ENCODE measurements at regions not wholly inside any gene's neighbourhood (a gene's known extent, or its start where the extent isn't known, plus 50 kb on each side); places are given as distances from the start of the nearest gene placed in this dataset.
"Not testable (repeated sequence)": the region's sequence is repeated elsewhere in the genome, so short reads cannot be mapped to it uniquely, and the experiment has no call there.

DNA sequence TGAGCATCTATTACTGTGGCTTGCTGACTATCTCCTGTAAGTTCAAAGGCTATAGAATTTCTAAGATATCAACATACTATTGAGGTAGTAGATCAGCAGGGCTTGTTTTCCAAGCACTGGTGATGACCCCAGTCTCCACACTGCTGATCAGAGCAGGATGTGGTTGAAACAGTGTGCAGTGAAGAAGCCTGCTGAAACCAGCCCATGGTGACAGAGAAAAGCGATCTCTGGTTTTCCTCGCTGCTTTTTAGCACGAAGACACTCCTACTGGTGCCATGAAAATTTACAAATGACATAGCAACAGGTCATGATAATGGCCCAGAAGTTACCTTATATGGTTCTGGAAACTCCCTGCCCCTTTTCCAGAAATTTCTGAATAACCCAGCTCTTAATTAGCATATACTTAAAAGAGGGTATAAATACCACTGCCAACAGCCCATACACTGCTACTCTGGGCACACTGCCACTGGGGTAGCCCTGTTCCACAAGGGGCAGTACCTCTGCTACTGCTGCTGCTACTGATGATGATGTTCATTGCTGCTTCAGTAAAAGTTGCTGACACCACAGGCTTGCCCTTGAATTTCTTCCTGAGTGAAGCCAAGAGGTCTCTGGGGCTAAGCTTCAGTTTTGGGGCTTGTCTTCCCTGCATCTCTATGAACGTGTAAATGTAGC lies 1689.5 kb upstream of the PCDH10 start:
- DNase-seq (ENCODE audit: low spot score): peak; percentile 24

DNA sequence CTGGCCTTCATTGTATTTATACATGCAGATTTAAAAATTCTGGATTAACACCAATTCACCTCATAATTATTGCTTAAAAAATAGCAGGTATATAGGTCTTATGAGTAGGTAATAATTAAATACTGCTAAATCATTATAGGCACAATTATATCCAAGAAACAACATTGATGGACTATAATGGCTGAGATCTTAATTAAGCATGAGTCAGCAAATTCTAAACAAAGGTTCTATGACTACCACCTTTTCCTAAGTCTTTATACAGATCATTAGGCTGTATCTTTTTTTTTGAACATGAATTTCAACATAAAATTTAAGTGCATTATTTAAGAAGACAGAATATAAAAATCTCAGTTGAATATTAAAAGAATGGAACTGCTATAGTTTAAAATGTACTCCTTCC lies 1678.7 kb upstream of the PCDH10 start:
- no peak for DNase-seq (ENCODE audit: low spot score)

DNA sequence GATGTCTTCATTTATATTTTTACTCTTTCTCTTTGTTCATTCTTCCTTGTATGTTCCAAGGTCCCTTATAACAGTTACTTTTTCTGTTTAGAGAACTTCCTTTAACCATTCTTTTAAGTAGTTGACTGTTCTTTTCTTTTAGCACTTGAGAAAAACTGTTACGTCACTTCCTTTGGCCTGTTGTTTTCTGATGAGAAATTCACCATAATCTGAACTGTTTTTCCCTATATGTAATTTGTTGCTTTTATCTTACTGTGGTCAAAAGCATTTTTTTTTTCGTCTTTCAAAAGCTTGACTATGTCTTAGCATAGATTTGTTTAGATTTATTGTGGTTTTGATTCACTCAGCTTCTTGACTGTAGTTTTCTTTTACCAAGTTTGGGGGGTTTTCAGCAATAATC lies 1660.3 kb upstream of the PCDH10 start:
- no peak for DNase-seq (ENCODE audit: low spot score)

DNA sequence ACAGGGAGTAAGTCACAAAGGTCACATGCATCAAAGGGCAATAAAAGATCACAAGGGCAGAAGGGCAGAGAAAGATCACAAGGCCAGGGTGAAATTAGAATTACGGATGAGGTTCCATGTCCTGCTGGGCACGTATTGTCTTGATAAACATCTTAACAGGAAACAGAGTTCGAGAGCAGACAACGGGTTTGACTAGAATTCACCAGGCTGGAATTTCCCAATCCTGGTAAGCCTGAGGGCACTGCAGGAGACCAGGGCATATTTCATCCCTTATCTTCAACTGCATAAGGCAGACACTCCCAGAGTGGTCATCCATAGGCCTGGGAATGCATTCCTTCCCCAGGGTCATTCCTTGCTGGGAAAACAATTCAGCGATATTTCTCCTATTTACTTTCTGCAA lies 1652.9 kb upstream of the PCDH10 start:
- not testable (repeated sequence) for DNase-seq (ENCODE audit: low spot score)

DNA sequence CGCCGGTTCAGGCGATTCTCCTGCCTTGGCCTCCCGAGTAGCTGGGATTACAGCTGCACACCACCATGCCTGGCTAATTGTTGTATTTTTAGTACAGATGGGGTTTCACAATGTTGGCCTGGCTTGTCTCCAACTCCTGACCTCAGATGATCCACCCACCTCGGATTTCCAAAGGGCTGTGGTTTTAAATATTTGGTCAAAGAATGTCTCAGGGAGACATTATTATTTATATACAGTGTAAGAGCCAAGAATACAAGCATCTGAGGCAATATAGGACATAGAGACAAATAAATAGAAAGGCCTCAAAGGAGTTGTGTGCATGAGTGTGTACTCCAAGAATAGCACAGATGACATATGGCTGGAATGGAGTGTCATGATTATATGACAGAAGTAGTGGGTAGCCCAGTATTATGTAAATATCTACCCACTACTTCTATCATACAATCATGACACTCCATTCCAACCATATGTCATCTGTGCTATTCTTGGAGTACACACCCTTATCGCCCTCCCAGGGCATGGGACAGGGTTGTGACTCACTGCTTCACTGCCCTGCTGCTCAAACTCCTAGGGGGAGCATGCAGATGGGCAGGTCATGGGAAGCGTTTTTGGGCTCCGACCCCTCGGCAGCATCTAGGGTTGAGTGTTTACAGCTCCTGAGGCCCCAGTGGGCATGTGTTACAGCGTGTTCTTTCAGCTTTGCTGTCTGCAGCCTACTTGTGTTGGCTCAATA lies 1649.8 kb upstream of the PCDH10 start:
- no peak for DNase-seq (ENCODE audit: low spot score)

DNA sequence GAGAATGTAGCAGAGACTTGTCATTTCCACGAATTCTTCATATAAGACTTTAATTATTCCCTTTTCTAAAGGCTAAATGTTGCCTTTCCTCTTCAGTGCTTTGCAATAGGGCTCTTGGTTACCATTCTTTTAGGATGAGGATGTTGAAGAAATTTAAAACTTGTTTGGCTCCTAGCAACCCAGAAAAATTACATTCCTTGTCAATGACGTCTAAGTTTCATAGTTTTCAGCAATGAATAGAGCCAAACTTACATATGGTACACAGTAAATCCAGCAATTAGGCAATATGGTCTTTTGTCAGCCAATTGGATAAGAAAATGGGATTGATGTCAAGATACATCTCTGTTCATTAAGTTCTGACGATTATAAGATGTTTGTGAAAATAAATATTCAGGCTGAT lies 1639.6 kb upstream of the PCDH10 start:
- no peak for DNase-seq (ENCODE audit: low spot score)

DNA sequence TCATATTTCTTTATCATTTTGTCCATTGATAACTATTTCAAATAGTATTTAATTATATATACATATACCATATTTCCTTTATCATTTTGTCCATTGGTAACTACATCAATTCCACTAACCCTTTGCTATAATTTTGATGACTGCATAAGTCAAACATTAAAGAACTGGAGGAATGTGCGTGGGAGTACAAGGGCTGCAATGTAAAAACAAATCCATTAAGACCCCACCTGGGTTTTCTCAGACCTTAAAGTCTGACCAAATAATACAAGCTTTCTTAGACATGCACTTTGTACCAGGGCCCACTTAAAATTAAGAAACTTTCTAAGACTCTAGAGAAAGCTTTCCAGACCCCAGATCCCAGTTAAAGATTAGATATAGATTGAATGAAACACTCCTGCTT lies 1622.4 kb upstream of the PCDH10 start:
- DNase-seq (ENCODE audit: low spot score): no peak

DNA sequence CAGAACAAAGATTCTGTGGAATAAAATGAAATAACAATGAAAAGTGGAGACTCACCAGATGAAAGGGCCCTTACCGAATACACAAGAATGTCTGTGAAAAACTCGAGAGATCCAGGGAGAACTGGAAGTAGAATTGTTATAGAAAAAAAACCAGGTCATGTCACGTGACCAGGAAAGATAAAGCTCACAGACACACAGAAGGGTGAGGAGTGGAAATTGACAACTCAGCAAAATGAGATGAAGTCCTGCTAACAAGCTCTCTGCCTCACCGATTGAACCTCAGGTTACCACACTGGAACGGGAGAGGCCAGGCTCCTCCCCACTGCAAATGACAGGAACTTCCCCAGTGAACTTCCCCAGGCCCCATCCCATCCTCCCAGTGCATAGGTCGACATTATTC lies 1618.0 kb upstream of the PCDH10 start:
- DNase-seq (ENCODE audit: low spot score): no peak

DNA sequence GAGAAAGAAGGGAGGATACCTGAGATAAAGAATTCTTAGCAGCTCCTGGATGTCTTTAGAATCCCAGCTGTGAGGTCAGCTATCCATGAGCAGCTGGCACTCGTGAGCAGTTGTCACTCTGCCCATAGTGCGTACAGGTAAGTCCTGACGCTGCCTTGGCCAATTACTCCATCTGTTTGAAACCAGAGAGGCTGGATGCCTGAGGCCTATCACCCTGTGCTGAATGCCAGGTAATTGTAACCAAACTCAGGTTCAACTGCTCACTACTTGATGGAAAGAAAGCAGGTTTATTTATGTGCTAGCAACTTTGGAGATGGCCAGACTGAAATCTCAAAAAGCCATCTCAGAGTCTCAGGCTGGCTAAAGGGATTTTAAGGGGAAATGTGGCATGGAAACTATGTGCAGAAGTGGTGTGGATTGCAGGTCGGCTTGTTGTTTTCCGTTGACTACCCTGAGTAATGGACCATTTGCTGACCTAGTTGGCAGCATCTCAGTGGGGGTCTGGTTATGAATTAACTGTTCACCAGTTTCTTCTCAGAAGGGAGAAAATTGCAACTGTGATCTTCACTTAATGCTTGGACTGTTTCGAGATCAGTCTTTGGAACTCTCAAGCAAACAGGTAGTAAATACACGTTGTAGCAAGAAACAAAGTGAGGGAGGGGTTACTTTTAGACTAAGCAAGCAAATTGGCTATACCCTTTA lies 1614.0 kb upstream of the PCDH10 start:
- DNase-seq (ENCODE audit: low spot score): no peak

DNA sequence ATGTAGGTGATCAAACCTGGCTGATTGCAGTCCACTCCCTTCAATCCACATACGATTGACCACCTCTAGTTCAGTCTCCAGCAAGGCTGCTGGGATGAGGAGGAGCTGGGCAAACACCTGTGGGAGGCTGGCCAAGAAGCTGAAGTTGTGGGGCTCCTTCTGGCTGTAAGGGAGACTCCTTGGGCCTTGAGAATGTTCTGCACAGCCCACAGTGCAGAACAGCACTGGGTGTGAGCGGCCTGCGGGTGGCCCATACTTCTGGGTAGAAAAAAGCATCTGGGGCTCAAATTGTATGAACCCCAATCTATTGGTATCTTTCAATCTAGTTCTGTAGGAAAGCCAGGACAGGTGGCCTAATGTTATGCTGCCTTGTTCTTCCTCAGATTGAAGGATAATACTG lies 1608.8 kb upstream of the PCDH10 start:
- no peak for DNase-seq (ENCODE audit: low spot score)

DNA sequence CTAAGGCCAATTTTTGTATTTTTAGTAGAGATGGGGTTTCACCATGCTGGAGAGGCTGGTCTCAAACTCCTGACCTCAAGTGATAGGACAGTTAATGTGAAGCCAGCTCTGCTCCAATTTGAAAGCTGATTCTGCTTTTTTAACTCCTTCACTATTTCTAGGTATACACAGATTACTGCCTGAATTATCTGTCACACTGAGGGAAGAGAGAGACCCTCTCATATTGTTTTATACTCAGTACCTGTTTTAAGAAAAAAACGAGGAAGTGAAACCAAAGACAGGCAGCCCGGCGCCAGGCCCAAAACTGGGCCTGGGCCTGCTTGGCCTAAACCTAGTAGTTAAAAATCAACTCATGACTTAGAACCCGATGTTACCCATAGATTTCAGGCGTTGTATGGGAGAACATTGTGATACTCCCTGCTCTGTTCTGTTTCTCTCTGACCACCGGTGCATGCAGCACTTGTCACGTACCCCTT lies 1601.5 kb upstream of the PCDH10 start:
- peak; percentile 50 for DNase-seq (ENCODE audit: low spot score)

DNA sequence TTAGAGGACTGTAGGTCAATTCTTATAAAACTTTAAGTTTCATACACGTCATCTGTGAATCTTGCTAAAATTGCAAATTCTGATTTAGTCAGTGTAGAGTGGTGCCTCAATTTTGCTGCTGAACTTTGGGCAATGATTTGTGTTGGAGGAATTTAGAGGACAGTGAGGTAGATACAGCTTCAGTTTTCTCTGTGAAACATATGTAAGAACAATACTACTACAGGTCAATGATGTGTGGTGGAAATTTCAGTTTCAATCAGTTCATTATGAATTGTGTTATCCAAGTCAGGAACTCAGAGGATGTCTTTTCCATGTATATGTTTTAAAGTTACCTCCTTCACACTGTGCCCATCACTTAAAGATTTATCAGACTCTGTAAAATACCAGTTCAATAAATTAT lies 1597.8 kb upstream of the PCDH10 start:
- no peak for DNase-seq (ENCODE audit: low spot score)

DNA sequence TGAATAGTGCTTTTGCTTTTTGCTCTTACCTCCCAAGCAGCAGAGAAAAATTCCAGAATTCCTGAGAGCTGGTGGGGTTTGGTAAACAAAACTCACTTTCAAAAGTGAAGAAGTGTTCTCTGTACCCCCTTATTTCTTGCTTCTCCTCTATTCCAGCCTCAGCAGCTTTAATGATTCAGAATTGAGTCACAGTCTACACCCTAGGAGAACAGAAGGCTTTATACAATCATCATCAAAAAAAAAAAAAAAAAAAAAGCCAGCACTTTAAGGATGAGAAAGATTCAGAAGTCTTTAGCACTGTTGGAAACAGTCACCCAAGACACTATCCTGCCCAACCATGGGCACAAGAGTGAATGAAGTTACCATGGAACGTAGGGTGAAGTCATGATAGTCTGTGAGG lies 1583.1 kb upstream of the PCDH10 start:
- DNase-seq (ENCODE audit: low spot score): no peak

DNA sequence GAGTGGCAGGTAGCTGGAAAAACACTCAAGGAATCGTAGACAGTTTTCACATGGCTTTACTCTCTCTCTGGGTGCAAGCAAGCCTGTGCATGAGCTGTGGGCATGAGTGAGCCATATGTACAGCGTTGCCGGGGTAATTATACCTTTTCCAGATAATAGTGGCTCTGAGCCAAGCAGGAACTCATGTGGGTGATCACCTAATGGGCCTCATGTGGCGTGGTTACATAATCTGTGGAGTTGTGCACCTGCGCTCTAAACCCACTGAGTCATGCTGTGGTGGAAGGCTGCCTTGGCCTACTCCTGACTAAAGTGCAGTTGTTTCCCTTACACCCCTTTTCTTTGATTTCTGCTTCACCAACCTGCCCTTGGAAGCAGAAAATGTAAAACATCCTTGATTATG lies 1564.5 kb upstream of the PCDH10 start:
- DNase-seq (ENCODE audit: low spot score): no peak

DNA sequence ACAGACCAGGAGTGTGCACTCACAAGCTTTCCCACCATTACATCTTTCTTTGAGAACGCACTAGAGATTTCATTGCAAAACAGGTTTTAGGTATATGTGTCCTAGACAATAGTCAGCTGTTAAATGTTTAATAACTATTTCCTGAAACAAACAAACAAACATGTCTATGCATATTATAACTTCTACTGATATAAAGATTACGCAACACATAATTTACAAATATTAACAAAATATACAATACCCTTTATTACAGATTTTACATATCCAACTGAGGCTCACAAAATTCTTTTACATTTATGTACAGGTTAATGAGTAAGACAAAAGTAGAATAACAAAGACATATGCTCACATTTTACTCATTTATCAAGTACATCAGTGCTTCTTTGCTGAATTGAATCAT lies 1554.0 kb upstream of the PCDH10 start:
- no peak for DNase-seq (ENCODE audit: low spot score)

DNA sequence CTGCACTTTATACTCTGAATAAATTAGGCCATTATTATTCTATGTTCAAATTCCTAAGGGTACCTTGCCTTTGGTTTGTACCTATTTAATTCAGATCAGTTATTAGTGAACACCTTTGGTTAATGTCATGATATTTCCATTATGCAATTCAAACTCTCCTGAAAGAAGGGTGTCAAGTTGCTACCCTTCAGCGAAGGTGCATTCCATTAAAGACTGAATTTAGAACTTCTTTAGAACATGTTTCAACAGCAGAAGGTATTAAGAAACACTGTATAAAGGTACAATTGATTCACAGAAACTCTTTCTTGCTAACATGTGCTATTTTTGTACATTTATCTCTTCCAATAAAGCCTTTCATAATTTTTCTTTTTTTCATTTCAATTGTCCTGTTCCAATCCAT lies 1545.4 kb upstream of the PCDH10 start:
- no peak for DNase-seq (ENCODE audit: low spot score)

DNA sequence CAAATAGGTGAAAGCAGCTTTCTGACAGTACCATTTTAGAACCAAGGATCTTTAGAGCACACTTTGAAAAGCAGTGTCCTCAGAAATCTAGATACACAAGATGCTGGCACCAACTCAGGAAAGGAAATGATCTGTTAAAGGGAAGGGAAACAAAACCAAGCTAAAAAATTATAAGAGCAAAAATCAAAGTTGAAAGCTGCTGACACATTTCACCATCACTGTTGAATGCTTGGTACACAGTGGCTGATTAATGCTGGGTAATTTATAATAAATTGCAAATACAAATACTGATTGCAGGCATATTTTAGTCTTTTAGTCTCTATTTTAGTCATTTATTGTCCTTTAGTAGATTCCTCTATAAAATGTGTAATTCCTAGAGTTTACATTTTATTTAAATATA lies 1540.1 kb upstream of the PCDH10 start:
- no peak for DNase-seq (ENCODE audit: low spot score)

DNA sequence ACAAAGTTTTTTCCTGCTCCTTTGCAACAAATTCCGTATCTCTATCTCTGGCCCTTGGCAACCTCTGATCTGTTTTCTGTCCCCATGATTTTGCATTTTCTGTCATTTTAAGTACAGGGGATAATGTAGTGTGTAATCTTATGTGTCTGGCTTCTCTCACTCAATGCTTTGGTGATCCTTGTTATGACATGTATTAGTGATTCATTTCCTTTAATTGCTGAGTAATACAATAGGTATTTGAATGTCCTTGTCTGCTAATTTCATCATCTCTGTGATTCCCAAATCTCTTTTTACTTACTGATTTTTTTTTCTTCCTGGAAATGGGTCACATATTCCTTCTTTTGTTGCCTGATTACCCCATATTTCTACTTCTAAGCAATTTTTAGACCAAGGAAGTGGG lies 1538.6 kb upstream of the PCDH10 start:
- not testable (repeated sequence) for DNase-seq (ENCODE audit: low spot score)

DNA sequence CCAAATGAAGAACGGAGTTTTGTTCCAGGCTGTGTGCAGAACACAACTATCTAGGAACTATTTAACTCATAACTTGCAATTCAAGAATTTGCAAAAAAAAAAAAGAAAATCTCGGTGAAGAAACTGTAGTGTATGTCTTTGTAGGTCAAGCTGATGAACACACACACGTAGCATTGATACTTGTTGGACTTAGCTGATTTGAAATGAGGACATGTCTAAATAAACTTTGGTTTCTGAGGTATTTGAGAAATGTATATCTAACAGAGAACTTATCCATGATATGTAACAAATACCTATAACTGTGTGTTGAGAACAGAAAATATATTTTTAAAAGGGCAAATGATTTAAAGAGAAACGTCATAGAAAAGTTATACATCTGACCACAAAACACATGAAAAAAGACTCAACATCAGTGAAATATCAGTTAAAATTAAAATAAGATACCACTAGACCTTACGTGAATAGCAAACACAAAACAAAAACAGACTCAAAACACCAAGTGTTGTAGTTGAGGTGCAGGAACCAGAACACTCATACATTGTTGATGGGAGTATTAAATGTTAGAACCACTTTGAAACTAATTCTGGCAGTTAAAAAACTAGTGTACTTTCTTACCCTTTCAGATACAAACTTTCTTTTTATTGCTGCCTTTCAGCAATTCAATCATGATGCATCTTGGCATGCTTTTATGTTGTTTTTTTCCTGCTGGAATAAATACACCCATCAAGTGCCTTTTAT lies 1535.8 kb upstream of the PCDH10 start:
- DNase-seq (ENCODE audit: low spot score): peak; percentile 1

DNA sequence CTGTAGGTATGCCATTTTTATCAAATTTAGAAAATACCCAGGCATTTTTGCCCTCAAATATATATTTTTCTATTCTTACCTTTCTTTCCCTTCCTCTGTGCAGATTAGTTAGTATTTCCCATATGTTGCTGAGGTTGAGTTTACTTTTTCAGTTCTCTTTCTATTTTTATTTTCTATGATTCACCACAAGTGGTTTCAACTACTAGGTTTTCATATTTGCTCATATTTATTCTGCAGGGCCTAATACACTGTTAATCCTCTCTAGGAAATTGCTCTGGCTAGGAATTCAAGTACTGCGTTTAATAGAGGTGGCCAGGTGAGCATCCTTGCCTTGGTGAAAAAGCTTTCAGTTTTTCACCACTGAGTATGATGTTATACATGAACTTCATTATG lies 1535.3 kb upstream of the PCDH10 start:
- DNase-seq (ENCODE audit: low spot score): peak; percentile 54

DNA sequence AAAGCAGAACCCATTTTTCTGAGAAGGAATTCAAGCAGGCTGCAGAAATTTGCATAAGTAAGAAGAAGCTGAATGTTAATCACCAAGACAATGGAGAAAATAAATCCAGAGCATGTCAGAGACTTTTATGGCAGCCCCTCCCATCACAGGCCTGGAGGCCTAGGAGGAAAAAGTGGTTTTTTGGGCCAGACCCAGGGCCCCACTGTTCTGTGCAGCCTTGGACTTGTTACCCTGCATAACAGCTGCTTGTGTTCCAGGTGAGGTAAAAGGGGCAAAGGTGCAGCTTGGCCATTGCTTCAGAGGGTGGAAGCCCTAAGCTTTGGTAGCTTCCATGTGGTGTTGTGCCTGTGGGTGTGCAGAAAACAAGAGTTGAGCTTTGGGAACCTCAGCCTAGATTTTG lies 1516.2 kb upstream of the PCDH10 start:
- DNase-seq (ENCODE audit: low spot score): no peak

DNA sequence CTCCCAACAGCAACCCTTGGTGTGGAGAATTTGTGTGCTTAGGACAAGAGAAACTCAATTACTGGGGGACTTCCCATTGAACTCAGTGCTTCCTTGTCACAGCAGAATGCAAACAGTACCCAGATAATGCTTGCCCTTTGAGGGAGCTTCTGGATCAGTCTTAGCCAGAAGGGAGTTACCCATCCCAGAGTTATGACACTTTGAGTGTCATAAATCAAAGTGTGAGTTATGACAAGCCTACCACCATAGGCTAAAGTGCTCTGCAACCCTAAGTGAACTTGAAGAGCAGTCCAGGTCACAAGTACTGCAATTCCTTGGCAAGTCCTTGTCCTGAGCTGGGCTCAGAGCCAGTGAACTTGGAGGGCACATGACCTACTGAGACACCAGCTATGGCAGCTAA lies 1513.9 kb upstream of the PCDH10 start:
- no peak for DNase-seq (ENCODE audit: low spot score)

DNA sequence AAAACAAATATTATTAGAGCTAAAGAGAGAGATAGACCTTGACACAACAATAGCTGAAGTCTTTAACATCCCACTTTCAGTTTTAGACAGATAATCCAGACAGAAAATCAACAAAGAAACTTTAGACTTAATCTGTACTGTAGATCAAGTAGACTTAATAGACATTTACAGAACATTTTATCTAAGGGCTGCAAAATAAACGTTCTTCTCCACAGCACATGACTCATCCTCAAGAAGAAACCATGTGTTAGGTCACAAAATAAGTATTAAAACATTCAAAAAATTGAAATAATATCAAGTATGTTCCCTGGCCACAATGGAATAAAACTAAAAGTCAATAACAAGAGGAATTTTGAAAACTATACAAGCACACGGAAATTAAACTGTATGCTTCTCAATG lies 1510.3 kb upstream of the PCDH10 start:
- DNase-seq (ENCODE audit: low spot score): no peak
